AG09319 (cell line): ENCODE measurements at regions not wholly inside any gene's neighbourhood (a gene's known extent, or its start where the extent isn't known, plus 50 kb on each side); places are given as distances from the start of the nearest gene placed in this dataset.

Source experiments
- DNase-seq: peaks from one replicate; pipeline ENCODE4 v3.0.0-alpha.2; 2010; ENCODE audit warnings: low read depth; ENCODE audit errors: extremely low read depth
- CTCF ChIP-seq: IDR thresholded peaks from 2 replicates; pipeline ENCODE4 v1.5.1; 2011; ENCODE audit warnings: low read depth, mild to moderate bottlenecking, inconsistent platforms, low read length, moderate library complexity

GRCh38 chr3:30161375-30161774, 445.0 kb upstream of the TGFBR2 start:
- DNase-seq = peak; percentile 3
- no peak for TF ChIP-seq CTCF

GRCh38 chr3:30162579-30162978, 443.8 kb upstream of the TGFBR2 start:
- no peak for TF ChIP-seq CTCF
- DNase-seq = peak; percentile 16

- no peak for TF ChIP-seq CTCF
- DNase-seq = no peak
Observed at GRCh38 chr3:30166535-30166934, 439.9 kb upstream of the TGFBR2 start.

- TF ChIP-seq CTCF = no peak
- no peak for DNase-seq
Observed at GRCh38 chr3:30167541-30168011, 438.8 kb upstream of the TGFBR2 start.

- TF ChIP-seq CTCF = no peak
- DNase-seq = no peak
Observed at GRCh38 chr3:30169487-30169886, 436.9 kb upstream of the TGFBR2 start.

- no peak for DNase-seq
- no peak for TF ChIP-seq CTCF
Observed at GRCh38 chr3:30170681-30171438, 435.5 kb upstream of the TGFBR2 start.

GRCh38 chr3:30174357-30174756, 432.0 kb upstream of the TGFBR2 start:
- no peak for TF ChIP-seq CTCF
- DNase-seq = no peak
